ENCODE measurements at regions not wholly inside any gene's neighbourhood (a gene's known extent, or its start where the extent isn't known, plus 50 kb on each side); places are given as distances from the start of the nearest gene placed in this dataset.
"Not testable (repeated sequence)": the region's sequence is repeated elsewhere in the genome, so short reads cannot be mapped to it uniquely, and the experiment has no call there.

DNA sequence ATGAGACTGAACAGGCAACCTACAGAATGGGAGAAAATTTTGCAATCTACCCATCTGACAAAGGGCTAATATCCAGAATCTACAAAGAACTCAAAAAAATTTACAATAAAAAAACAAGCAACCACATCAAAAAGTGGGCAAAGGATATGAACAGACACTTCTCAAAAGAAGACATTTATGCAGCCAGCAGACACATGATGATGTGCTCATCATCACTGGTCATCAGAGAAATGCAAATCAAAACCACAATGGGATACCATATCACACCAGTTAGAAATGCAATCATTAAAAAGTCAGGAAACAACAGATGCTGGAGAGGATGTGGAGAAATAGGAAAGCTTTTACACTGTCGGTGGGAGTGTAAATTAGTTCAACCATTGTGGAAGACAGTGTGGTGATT, 51.7 kb upstream of the PAXBP1 start:
- not testable (repeated sequence) for H3K27ac ChIP-seq (ENCODE audit: low read length); DNase-seq (ENCODE audit: low read depth, low spot score); H3K27me3 ChIP-seq (ENCODE audit: control insufficient read depth, insufficient read depth, low read length); H3K9me3 ChIP-seq (ENCODE audit: control insufficient read depth, insufficient read depth, low read length); H3K36me3 ChIP-seq (ENCODE audit: control insufficient read depth, insufficient read depth, low read length); H3K4me1 ChIP-seq (ENCODE audit: control insufficient read depth, insufficient read depth, low read length); H3K4me3 ChIP-seq (ENCODE audit: low read length)
- WGBS (ENCODE audit: insufficient coverage, insufficient read length): no CpG with 5 or more reads among the region's 1 CpG

DNA sequence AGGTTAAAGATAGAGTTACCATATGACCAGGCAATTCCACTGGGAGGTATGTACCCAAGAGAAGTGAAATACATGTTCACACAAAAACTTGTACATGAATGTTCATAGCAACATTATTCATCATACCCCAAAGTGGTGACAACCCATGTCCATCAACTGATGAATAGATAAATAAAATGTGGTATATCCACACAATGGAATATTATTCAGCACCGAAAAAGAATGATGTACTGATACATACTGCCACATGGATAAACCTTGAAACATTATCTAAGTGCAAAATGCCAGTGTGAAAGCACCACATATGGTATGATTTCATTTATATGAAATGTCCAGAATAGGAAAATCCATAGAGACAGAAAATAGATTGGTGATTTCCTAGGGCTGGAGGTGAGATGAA, 53.4 kb upstream of the PAXBP1 start:
- Histone ChIP-seq H3K36me3 (ENCODE audit: control insufficient read depth, insufficient read depth, low read length) (no peaks in the 10 kb centered on the region), H3K27ac (ENCODE audit: low read length) (no peak overlapping the region), H3K4me3 (ENCODE audit: low read length) (no peak overlapping the region), H3K4me1 (ENCODE audit: control insufficient read depth, insufficient read depth, low read length) (no peaks in the 10 kb centered on the region), H3K27me3 (ENCODE audit: control insufficient read depth, insufficient read depth, low read length) (no peaks in the 10 kb centered on the region), H3K9me3 (ENCODE audit: control insufficient read depth, insufficient read depth, low read length) (no peaks in the 10 kb centered on the region; the same call in 1 of the 2 replicates)
- WGBS (ENCODE audit: insufficient coverage, insufficient read length): no CpG with 5 or more reads among the region's 1 CpG
- no peak for DNase-seq (ENCODE audit: low read depth, low spot score)

DNA sequence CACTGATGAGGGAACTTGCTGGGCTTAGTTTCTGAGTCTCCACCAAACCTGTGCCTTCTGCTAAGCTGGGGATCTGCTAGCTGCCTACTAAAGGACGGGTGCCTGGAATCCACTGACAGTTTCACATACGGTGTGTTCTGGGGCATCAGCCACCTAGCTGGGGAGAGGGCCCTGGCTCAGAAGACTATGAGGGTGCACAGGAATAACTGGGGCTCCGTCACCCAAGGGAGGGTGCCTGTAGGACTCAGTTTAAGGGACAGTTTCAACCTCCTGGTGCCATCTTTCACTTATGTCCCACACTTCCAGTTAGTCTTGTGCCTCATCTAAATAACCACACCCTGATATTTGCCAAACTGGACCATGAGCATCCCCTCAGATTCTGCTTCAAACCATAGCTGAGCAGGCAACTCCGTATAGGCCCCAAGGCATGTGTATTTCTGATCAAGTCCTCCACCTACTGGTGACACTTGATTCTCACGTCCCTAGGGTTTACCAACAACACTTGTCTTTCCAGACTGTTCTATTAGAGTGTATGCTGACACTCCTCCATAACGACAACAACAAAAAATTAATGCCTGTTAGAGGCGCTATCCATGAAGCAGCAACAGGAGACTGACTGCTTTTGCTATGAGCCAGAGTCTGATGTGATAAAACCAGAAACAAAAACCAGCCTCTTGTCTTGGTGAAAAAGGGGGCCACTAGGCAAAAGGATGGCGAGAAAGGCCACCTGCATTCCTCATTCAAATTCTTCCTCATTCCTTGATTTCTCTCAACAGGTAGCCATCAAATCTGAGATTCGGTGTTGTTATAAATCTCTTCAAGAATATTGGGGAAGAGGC, 55.0 kb upstream of the PAXBP1 start:
- H3K4me3 ChIP-seq (ENCODE audit: low read length): no peak overlapping the region
- H3K27ac ChIP-seq (ENCODE audit: low read length): no peak overlapping the region
- H3K9me3 ChIP-seq (ENCODE audit: control insufficient read depth, insufficient read depth, low read length): no peaks in the 10 kb centered on the region; the same call in 1 of the 2 replicates
- DNase-seq (ENCODE audit: low read depth, low spot score): no peak
- no peaks in the 10 kb centered on the region for H3K4me1 ChIP-seq (ENCODE audit: control insufficient read depth, insufficient read depth, low read length)
- H3K27me3 ChIP-seq (ENCODE audit: control insufficient read depth, insufficient read depth, low read length): no peaks in the 10 kb centered on the region
- no CpG with 5 or more reads among the region's 9 CpGs for WGBS (ENCODE audit: insufficient coverage, insufficient read length)
- no peaks in the 10 kb centered on the region for H3K36me3 ChIP-seq (ENCODE audit: control insufficient read depth, insufficient read depth, low read length)

DNA sequence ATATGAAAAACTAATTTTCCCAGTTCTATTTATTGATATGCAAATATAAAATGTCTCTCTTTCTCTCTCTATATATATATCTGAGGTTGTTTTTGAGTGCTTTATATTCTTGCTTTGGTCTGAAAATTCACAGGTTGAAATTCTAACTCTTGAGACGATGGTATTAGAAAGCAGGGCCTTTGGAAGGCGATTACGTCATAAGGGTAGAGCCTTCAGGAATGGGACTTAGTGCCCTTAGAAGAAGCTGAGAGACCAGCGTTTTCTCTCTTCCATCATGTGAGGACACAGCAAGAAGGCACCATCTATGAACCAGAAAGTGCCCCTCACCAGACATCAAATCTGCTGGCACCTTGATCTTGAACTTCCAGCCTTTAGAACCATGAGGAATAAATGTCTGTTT, 57.4 kb upstream of the PAXBP1 start:
- WGBS (ENCODE audit: insufficient coverage, insufficient read length): no CpG with 5 or more reads among the region's 4 CpGs
- no peaks in the 10 kb centered on the region for H3K4me1 ChIP-seq (ENCODE audit: control insufficient read depth, insufficient read depth, low read length)
- H3K27ac ChIP-seq (ENCODE audit: low read length): no peak overlapping the region
- no peaks in the 10 kb centered on the region; the same call in 1 of the 2 replicates for H3K9me3 ChIP-seq (ENCODE audit: control insufficient read depth, insufficient read depth, low read length)
- DNase-seq (ENCODE audit: low read depth, low spot score): no peak
- no peak overlapping the region for H3K4me3 ChIP-seq (ENCODE audit: low read length)
- no peaks in the 10 kb centered on the region for H3K36me3 ChIP-seq (ENCODE audit: control insufficient read depth, insufficient read depth, low read length)
- no peaks in the 10 kb centered on the region for H3K27me3 ChIP-seq (ENCODE audit: control insufficient read depth, insufficient read depth, low read length)

DNA sequence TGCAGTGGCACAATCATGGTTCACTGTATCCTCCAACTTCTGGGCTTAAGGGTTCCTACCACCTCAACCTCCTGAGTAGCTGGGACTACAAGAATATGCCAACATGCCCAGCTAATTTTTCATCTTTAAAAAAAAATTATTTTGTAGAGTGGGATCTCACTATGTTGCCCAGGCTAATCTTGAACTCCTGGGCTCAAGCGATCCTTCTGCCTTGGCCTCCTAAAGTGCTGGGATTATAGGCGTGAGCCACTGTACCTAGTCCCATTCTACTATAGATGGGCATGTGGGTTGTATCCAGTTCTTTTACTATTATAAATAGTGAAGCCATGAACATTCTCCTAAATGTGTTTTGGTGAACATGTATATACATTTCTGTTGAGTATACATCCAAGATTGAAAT, 57.9 kb upstream of the PAXBP1 start:
- no peak for DNase-seq (ENCODE audit: low read depth, low spot score)
- Histone ChIP-seq H3K9me3 (ENCODE audit: control insufficient read depth, insufficient read depth, low read length) (no peaks in the 10 kb centered on the region; the same call in 1 of the 2 replicates), H3K36me3 (ENCODE audit: control insufficient read depth, insufficient read depth, low read length) (no peaks in the 10 kb centered on the region), H3K27ac (ENCODE audit: low read length) (no peak overlapping the region), H3K4me3 (ENCODE audit: low read length) (no peak overlapping the region), H3K4me1 (ENCODE audit: control insufficient read depth, insufficient read depth, low read length) (no peaks in the 10 kb centered on the region), H3K27me3 (ENCODE audit: control insufficient read depth, insufficient read depth, low read length) (no peaks in the 10 kb centered on the region)
- WGBS (ENCODE audit: insufficient coverage, insufficient read length): no CpG with 5 or more reads among the region's 2 CpGs

DNA sequence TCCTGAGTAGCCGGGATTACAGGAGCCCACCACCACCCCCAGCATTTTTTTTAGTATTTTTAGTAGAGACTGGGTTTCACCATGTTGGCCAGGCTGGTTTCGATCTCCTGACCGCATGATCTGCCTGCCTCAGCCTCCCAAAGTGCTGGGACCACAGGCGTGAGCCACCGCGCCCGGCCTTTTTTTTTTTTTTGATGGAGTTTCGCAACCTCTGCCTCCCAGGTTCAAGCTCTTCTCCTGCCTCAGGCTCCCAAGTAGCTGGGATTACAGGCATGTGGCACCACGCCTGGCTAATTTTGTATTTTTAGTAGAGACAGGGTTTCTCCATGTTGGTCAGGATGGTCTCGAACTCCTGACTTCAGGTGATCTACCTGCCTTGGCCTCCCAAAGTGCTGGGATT, 60.2 kb upstream of the PAXBP1 start:
- not testable (repeated sequence) for H3K4me1 ChIP-seq (ENCODE audit: control insufficient read depth, insufficient read depth, low read length); DNase-seq (ENCODE audit: low read depth, low spot score); H3K9me3 ChIP-seq (ENCODE audit: control insufficient read depth, insufficient read depth, low read length); H3K36me3 ChIP-seq (ENCODE audit: control insufficient read depth, insufficient read depth, low read length); H3K27me3 ChIP-seq (ENCODE audit: control insufficient read depth, insufficient read depth, low read length); H3K27ac ChIP-seq (ENCODE audit: low read length); H3K4me3 ChIP-seq (ENCODE audit: low read length)
- no CpG with 5 or more reads among the region's 10 CpGs for WGBS (ENCODE audit: insufficient coverage, insufficient read length)

DNA sequence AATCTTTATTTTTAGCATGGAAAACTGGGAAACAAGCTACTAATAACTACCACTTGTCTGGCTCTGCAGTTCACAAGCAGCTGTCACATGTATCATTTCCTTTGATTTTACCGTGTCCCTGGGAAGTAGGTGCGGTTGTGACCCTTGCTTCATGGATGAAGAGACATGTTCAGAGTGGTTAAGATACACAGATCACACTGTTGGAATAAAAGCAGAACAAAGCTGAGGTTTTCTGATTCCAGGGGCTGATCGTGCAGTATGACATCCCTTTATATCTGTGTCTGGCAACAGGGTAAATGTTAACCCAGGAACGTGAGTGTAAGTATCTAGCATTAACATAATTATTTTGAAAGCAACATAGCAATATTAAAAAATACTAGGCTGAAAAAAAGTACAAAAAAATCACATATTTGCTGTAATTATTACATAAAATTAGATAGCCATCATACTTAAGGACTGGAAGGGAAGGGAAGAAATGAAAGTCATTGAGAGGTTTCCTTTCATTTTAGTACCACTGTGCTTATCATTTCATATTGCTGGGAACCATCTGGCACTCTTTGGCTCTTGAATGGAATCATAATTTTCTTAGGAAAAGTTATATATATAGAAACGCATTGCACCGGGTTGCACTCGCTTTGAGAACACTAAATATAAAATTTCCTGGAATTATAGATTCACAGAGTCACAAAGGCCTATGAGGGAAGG, 62.8 kb upstream of the PAXBP1 start:
- Histone ChIP-seq H3K4me1 (ENCODE audit: control insufficient read depth, insufficient read depth, low read length) (no peaks in the 10 kb centered on the region), H3K27ac (ENCODE audit: low read length) (no peak overlapping the region), H3K27me3 (ENCODE audit: control insufficient read depth, insufficient read depth, low read length) (no peaks in the 10 kb centered on the region), H3K4me3 (ENCODE audit: low read length) (no peak overlapping the region), H3K36me3 (ENCODE audit: control insufficient read depth, insufficient read depth, low read length) (no peaks in the 10 kb centered on the region), H3K9me3 (ENCODE audit: control insufficient read depth, insufficient read depth, low read length) (no peaks in the 10 kb centered on the region)
- no peak for DNase-seq (ENCODE audit: low read depth, low spot score)
- no CpG with 5 or more reads among the region's 7 CpGs for WGBS (ENCODE audit: insufficient coverage, insufficient read length)

DNA sequence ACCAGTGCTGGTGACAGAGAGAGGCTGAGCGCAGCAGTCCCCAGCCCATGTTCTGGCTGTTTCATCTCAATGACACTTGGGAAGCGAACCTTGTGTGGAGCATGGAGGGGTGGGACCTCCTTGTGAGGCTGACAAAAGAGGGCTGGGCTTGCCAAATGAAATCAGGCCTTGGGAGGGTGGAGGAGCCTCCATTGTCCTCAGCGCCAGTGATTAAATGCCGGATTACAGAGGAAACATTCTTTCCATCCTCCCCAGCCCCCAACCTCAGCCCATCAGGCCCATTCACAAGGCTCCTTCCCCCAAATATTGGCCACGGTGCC, 63.3 kb upstream of the PAXBP1 start:
- no peaks in the 10 kb centered on the region for H3K9me3 ChIP-seq (ENCODE audit: control insufficient read depth, insufficient read depth, low read length)
- no peaks in the 10 kb centered on the region for H3K27me3 ChIP-seq (ENCODE audit: control insufficient read depth, insufficient read depth, low read length)
- H3K27ac ChIP-seq (ENCODE audit: low read length): no peak overlapping the region
- no peaks in the 10 kb centered on the region for H3K4me1 ChIP-seq (ENCODE audit: control insufficient read depth, insufficient read depth, low read length)
- H3K36me3 ChIP-seq (ENCODE audit: control insufficient read depth, insufficient read depth, low read length): no peaks in the 10 kb centered on the region
- no peak for DNase-seq (ENCODE audit: low read depth, low spot score)
- no peak overlapping the region for H3K4me3 ChIP-seq (ENCODE audit: low read length)
- WGBS (ENCODE audit: insufficient coverage, insufficient read length): no CpG with 5 or more reads among the region's 5 CpGs

DNA sequence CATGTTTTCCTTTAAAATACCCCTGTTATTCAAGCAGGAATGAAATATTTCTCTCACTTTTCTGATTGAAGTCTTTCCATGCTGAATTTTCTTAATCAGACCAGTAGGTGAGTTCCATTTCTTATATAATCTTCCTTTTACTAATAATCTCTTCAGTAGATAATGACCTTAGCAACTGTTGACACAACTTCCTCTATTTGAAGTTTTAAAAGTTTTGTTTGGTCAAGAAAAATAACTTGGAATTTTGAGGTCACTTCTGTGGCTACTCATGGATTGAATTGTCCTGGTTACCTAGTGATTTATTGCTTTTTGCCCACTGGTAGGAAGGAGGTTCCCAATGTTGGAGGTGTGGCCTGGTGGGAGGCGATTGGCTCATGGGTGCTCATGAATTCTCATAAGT, 70.6 kb upstream of the PAXBP1 start:
- H3K27me3 ChIP-seq (ENCODE audit: control insufficient read depth, insufficient read depth, low read length): no peaks in the 10 kb centered on the region
- H3K9me3 ChIP-seq (ENCODE audit: control insufficient read depth, insufficient read depth, low read length): no peaks in the 10 kb centered on the region
- H3K4me3 ChIP-seq (ENCODE audit: low read length): no peak overlapping the region
- no peaks in the 10 kb centered on the region for H3K4me1 ChIP-seq (ENCODE audit: control insufficient read depth, insufficient read depth, low read length)
- H3K27ac ChIP-seq (ENCODE audit: low read length): no peak overlapping the region
- no peaks in the 10 kb centered on the region for H3K36me3 ChIP-seq (ENCODE audit: control insufficient read depth, insufficient read depth, low read length)
- no peak for DNase-seq (ENCODE audit: low read depth, low spot score)
- WGBS (ENCODE audit: insufficient coverage, insufficient read length): no CpG with 5 or more reads among the region's 1 CpG

DNA sequence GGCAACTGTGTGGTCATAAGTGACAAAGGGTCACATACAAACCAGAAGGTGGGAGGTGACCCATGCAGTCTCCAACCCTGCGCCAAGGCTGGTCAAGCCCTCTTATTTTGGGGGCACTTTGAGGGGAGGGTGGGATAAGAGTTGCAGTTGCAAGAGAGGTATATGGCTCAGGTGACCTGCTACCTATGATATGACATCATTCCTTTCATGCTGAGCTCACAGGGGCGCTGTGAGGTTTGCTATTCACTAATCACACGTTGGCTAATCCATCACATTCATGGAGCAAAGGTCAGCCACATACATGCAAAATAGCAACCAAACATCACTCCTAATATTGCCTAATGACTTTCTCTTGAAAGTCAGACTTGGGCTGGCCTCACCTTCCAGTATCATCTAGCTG, 72.0 kb upstream of the PAXBP1 start:
- Histone ChIP-seq H3K4me1 (ENCODE audit: control insufficient read depth, insufficient read depth, low read length) (peaks cover 2% of the 10 kb centered on the region; the same call in 1 of the 2 replicates), H3K9me3 (ENCODE audit: control insufficient read depth, insufficient read depth, low read length) (no peaks in the 10 kb centered on the region), H3K4me3 (ENCODE audit: low read length) (no peak overlapping the region), H3K36me3 (ENCODE audit: control insufficient read depth, insufficient read depth, low read length) (no peaks in the 10 kb centered on the region), H3K27ac (ENCODE audit: low read length) (no peak overlapping the region), H3K27me3 (ENCODE audit: control insufficient read depth, insufficient read depth, low read length) (no peaks in the 10 kb centered on the region)
- no CpG with 5 or more reads among the region's 3 CpGs for WGBS (ENCODE audit: insufficient coverage, insufficient read length)
- no peak for DNase-seq (ENCODE audit: low read depth, low spot score)

DNA sequence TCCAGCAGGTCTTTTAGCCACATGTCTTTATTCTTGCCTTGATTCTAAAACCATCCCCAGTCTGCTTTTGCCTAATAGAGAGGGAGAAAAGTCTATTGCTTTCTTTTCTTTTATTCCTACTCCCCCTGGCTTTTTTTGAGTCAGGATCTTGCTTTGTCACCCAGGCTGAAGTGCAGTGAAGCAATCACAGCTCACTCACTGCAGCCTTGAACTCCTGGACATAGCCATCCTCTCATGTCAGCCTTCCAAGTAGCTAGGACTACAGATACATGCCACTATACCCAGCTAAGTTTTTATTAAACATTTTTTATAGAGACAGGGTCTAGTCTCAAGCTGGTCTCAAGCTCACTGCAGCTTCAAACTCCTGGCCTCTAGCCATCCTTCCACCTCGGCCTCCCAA, 72.5 kb upstream of the PAXBP1 start:
- Histone ChIP-seq H3K27ac (ENCODE audit: low read length) (no peak overlapping the region), H3K27me3 (ENCODE audit: control insufficient read depth, insufficient read depth, low read length) (no peaks in the 10 kb centered on the region), H3K9me3 (ENCODE audit: control insufficient read depth, insufficient read depth, low read length) (no peaks in the 10 kb centered on the region), H3K36me3 (ENCODE audit: control insufficient read depth, insufficient read depth, low read length) (no peaks in the 10 kb centered on the region), H3K4me1 (ENCODE audit: control insufficient read depth, insufficient read depth, low read length) (peaks cover 2% of the 10 kb centered on the region; the same call in 1 of the 2 replicates), H3K4me3 (ENCODE audit: low read length) (no peak overlapping the region)
- no peak for DNase-seq (ENCODE audit: low read depth, low spot score)
- WGBS (ENCODE audit: insufficient coverage, insufficient read length): no CpG with 5 or more reads among the region's 1 CpG

Measured in iPS DF 6.9 (cell line).